Stomach (tissue), 4 donors: ENCODE measurements at regions not wholly inside any gene's neighbourhood (a gene's known extent, or its start where the extent isn't known, plus 50 kb on each side); places are given as distances from the start of the nearest gene placed in this dataset.

ENCODE experiments used
- POLR2A ChIP-seq, 4 donors: fragments of 450-650 bp; IDR thresholded peaks; one replicate each; pipeline ENCODE4 v1.6.1; 2016; ENCODE audit warnings: antibody characterized with exemption in 4 of 4, control low read depth in 2 of 4, mild to moderate bottlenecking in 1 of 4, moderate library complexity in 1 of 4
- POLR2AphosphoS5 ChIP-seq, 3 donors: sonication (generic); formaldehyde crosslinking; IDR thresholded peaks; one replicate each; pipeline ENCODE4 v1.6.1; 2016; ENCODE audit warnings: antibody characterized with exemption in 3 of 3
- TF ChIP-seq, protein P1 (sequence below), 7 experiments: fragments of 450-650 bp in 4 of 7; fragments of 200-600 bp in 3 of 7; sonication (generic) in 3 of 7; IDR thresholded peaks; one replicate each; pipeline ENCODE4 v1.5.1; 2016 to 2019; ENCODE audit warnings: antibody characterized with exemption in 7 of 7, control low read depth in 2 of 7, mild to moderate bottlenecking in 1 of 7

DNA sequence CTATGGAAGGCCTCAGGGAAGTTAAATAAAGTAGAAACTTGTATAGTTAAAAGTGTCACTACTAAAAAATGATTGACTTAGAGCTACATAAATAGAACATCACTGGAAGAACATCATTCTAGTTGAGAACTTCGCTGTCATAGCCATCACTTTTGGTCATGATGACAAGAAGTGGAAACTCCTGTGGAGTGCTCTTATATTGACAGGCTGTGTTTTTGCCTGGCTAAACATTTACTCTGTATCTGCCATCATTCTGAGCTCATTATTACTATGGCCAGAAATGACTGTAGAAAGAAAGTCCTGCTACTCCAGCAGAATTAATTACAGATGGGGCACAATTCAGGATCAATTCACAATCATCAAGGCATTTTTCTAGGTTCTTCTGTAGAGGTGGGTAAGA is 165.1 kb upstream of the GOLIM4 start:
- TF ChIP-seq POLR2A (IDR thresholded peaks at IDR 0.05) (no peak), POLR2AphosphoS5 (IDR thresholded peaks at IDR 0.05) (no peak)
- TF ChIP-seq, protein P1, sequence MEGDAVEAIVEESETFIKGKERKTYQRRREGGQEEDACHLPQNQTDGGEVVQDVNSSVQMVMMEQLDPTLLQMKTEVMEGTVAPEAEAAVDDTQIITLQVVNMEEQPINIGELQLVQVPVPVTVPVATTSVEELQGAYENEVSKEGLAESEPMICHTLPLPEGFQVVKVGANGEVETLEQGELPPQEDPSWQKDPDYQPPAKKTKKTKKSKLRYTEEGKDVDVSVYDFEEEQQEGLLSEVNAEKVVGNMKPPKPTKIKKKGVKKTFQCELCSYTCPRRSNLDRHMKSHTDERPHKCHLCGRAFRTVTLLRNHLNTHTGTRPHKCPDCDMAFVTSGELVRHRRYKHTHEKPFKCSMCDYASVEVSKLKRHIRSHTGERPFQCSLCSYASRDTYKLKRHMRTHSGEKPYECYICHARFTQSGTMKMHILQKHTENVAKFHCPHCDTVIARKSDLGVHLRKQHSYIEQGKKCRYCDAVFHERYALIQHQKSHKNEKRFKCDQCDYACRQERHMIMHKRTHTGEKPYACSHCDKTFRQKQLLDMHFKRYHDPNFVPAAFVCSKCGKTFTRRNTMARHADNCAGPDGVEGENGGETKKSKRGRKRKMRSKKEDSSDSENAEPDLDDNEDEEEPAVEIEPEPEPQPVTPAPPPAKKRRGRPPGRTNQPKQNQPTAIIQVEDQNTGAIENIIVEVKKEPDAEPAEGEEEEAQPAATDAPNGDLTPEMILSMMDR (IDR thresholded peaks at IDR 0.05), result no peak
